ENCODE measurements at regions not wholly inside any gene's neighbourhood (a gene's known extent, or its start where the extent isn't known, plus 50 kb on each side); places are given as distances from the start of the nearest gene placed in this dataset.

DNA sequence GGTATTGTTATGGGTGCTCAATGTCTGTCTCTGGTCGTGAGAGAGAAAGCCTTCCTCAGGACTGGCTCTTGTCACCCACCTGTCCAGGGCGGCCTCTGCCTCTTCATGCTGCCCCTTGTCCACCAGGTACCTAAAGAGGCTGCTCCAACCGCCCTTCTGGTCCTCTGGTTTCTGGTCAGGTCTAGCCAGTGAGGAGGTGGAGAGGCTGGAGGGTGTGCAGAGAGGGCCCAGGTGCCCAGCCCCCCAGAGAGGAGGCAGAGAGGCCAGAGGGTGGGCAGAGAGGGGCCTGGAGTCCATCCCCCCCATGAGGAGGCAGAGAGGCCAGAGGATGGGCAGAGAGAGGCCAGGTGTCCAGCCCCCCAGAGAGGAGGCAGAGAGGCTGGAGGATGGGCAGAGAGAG, 329.8 kb upstream of the IRX4 start:
- Histone ChIP-seq H3K9me3 (no peaks in the 10 kb centered on the region), H3K27ac (no peak overlapping the region), H3K36me3 (no peaks in the 10 kb centered on the region), H3K4me1 (no peaks in the 10 kb centered on the region), H3K27me3 (no peaks in the 10 kb centered on the region), H3K4me3 (no peak overlapping the region)
- TF ChIP-seq EP300 (IDR thresholded peaks at IDR 0.05) = no peak
- TF ChIP-seq, protein P1, sequence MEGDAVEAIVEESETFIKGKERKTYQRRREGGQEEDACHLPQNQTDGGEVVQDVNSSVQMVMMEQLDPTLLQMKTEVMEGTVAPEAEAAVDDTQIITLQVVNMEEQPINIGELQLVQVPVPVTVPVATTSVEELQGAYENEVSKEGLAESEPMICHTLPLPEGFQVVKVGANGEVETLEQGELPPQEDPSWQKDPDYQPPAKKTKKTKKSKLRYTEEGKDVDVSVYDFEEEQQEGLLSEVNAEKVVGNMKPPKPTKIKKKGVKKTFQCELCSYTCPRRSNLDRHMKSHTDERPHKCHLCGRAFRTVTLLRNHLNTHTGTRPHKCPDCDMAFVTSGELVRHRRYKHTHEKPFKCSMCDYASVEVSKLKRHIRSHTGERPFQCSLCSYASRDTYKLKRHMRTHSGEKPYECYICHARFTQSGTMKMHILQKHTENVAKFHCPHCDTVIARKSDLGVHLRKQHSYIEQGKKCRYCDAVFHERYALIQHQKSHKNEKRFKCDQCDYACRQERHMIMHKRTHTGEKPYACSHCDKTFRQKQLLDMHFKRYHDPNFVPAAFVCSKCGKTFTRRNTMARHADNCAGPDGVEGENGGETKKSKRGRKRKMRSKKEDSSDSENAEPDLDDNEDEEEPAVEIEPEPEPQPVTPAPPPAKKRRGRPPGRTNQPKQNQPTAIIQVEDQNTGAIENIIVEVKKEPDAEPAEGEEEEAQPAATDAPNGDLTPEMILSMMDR (IDR thresholded peaks at IDR 0.05) = no peak
- TF ChIP-seq POLR2A (IDR thresholded peaks at IDR 0.05) = no peak
- no peak for DNase-seq (ENCODE audit: low spot score in 2 of 2)
- WGBS, 2 donors = 58 to 86% methylated on average over 3 of the region's 3 CpGs

DNA sequence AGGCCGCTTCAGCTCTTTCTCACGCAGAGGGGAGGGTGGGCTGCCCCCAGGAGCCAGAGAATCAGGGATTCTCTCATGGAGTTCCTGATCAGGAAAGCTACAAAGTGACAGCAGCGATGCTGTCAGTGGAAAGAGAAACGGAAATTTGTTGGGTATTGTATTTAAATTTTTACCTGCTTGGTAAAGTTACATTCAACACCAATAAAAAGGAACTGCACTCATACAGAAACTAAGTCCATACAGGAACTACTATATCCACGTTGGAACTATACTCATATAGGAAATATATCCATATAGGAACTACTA, 325.5 kb upstream of the IRX4 start:
- no peaks in the 10 kb centered on the region for H3K27me3 ChIP-seq
- 48 to 52% methylated on average over 5 of the region's 5 CpGs for WGBS, 2 donors
- TF ChIP-seq EP300 (IDR thresholded peaks at IDR 0.05) (no peak), POLR2A (IDR thresholded peaks at IDR 0.05) (no peak)
- TF ChIP-seq, protein P1 (IDR thresholded peaks at IDR 0.05) = no peak

DNA sequence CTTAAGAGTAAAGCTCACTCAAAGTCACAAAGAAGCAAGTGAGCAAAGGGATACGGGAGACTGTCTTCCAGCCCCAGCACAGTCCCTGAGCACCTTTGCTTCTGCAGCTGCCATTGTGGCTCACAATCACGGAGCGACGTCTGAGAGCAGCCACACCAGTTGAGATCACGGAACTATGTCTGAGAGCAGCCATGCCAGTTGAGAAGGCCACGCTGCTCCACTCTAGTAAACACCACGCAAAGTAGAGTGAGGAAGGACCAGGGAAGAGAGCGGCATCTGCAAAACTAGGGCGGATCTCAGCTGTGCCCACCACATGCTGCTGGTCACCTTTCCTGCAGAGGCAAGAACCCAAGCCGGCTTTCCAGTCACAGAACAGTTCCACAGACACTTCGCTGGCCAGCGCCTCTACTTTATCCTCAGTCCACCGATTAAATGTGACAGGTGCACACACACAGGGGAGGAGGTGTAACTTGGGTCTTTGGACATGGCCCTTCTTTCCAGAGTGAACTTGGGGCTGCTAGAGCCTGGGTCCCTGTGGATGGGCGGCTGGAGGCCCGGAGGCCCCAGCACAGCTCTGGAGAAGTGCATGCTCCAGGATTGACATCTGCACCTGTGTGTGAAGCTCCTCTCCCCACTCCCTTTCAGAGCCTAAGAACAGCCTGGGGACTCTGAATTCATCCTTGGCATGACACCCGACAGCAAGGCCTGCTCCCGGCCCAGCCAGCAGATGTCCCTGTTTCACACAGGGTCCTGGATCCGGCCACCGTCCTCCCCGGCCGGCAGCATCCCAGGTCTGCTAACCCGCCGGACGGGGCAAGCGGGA, 324.9 kb upstream of the IRX4 start:
- no peak for TF ChIP-seq EP300 (IDR thresholded peaks at IDR 0.05)
- TF ChIP-seq POLR2A (IDR thresholded peaks at IDR 0.05) = no peak
- TF ChIP-seq, protein P1 (IDR thresholded peaks at IDR 0.05) = no peak
- peaks cover 0 to 3% (median 0%) of the 10 kb centered on the region in 4 donors for H3K9me3 ChIP-seq
- H3K27me3 ChIP-seq = no peaks in the 10 kb centered on the region
- no peak overlapping the region for H3K4me3 ChIP-seq
- H3K4me1 ChIP-seq = no peaks in the 10 kb centered on the region
- DNase-seq (ENCODE audit: low spot score in 2 of 2) = no peak
- WGBS, 2 donors = 61 to 71% methylated on average over 22 to 25 of the region's 25 CpGs
- H3K27ac ChIP-seq = no peak overlapping the region
- H3K36me3 ChIP-seq = no peaks in the 10 kb centered on the region

More for the DNA sequence above, 325.5 kb upstream of the IRX4 start:
- no peaks in the 10 kb centered on the region for H3K36me3 ChIP-seq
- DNase-seq (ENCODE audit: low spot score in 2 of 2) = no peak
- H3K4me1 ChIP-seq = no peaks in the 10 kb centered on the region
- H3K9me3 ChIP-seq = peaks cover 0 to 3% (median 0%) of the 10 kb centered on the region in 4 donors
- H3K27ac ChIP-seq = no peak overlapping the region
- H3K4me3 ChIP-seq = no peak overlapping the region

DNA sequence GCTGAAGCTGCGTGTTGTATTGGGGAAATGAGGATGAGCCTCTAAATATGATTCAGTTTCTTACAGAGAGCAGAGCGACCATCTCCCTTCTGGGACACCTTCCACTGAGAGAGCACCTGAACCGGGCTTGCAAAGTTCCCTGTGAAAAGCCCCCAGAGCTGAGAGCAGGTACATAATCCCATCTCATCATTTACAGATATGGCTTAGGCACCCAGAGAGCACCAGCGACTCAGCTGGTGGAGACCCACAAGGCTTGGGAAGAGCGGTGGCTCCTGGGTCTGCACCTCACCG, 324.3 kb upstream of the IRX4 start:
- H3K27me3 ChIP-seq = no peaks in the 10 kb centered on the region
- H3K27ac ChIP-seq = no peak overlapping the region
- TF ChIP-seq, protein P1 (IDR thresholded peaks at IDR 0.05) = no peak
- TF ChIP-seq EP300 (IDR thresholded peaks at IDR 0.05) = no peak
- no peak for TF ChIP-seq POLR2A (IDR thresholded peaks at IDR 0.05)
- H3K36me3 ChIP-seq = no peaks in the 10 kb centered on the region
- 80 to 100% methylated on average over 3 to 4 of the region's 6 CpGs for WGBS, 2 donors
- no peaks in the 10 kb centered on the region for H3K4me1 ChIP-seq
- no peak overlapping the region for H3K4me3 ChIP-seq
- peaks cover 0 to 6% (median 0%) of the 10 kb centered on the region in 4 donors for H3K9me3 ChIP-seq
- DNase-seq (ENCODE audit: low spot score in 2 of 2) = no peak

DNA sequence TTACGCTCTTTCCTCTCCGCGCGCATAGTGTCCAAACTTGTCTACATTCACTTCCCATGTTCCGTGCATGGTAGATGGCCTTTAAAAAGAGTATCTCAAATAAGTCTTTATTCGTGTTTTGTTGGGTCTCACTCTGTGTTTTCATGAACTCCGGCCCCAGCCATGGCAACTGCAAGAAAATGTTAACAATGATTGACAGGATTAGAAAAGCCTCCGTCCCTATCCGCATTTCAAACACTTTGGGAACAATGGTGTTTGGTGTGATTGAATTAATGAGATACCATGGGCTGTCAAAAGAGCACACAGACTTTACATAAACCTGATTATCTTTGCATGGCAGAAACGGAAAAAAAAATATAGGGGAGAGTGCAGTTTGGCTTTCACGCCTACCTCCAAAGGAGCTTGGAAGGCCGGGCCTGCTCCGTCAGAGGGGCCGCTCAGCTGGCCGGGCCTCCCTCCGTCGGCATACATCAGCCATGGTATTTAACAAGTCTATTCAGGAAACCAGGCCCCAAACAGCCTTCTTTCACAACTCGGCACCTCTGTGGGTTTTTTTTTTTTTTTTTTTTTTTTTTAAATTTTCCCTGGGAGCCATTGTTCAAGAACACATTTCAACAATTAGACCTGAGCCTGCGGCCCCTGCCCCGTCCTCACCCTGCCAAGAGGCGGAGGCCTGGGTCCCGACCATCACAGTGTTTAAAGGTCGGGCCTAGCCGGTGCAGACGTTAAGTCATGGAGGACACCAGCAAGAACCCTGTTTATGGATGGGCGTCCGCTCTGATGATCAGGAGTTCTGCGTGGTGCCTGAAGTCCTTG, 323.8 kb upstream of the IRX4 start:
- Histone ChIP-seq H3K27ac (no peak overlapping the region), H3K9me3 (peaks cover 0 to 6% (median 0%) of the 10 kb centered on the region in 4 donors), H3K27me3 (no peaks in the 10 kb centered on the region), H3K4me3 (no peak overlapping the region), H3K4me1 (no peaks in the 10 kb centered on the region), H3K36me3 (no peaks in the 10 kb centered on the region)
- WGBS, 2 donors = 49 to 58% methylated on average over 25 to 28 of the region's 28 CpGs
- no peak for DNase-seq (ENCODE audit: low spot score in 2 of 2)
- TF ChIP-seq, protein P1 (IDR thresholded peaks at IDR 0.05) = no peak
- TF ChIP-seq EP300 (IDR thresholded peaks at IDR 0.05) (no peak), POLR2A (IDR thresholded peaks at IDR 0.05) (no peak)
